ENCODE measurements at regions not wholly inside any gene's neighbourhood (a gene's known extent, or its start where the extent isn't known, plus 50 kb on each side); places are given as distances from the start of the nearest gene placed in this dataset.

DNA sequence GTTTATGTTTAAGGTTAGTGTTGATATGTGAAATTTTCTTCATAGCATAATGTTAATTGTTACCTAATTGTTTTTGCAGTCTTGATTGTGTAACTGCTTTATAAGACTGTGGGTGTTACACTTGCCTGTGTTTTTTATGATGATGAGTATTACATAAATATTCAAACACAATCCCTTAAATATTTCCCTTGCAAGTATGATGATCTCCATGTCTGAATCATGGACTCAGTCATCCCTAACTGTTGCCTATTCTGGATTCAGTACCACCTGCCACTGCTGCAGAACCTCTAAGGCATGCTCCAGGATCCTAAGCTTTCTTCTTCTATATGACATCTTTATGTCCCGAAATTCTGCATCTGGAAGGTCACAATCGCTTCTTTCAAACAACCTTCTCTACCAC, 246.3 kb upstream of the CLEC14A start:
- Histone ChIP-seq H3F3A (ENCODE audit: low read depth) (peaks cover 4% of the 10 kb centered on the region), H3K27ac (no peak overlapping the region), H2AFZ (replicated peaks) (no peak overlapping the region), H3K36me3 (no peaks in the 10 kb centered on the region), H3K9ac (no peak overlapping the region), H3K4me2 (no peak overlapping the region), H3K79me2 (ENCODE audit: low read depth) (no peaks in the 10 kb centered on the region), H3K9me3 (ENCODE audit: low read depth) (no peaks in the 10 kb centered on the region), H3K27me3 (no peaks in the 10 kb centered on the region), H4K20me1 (ENCODE audit: low read depth) (no peaks in the 10 kb centered on the region), H3K4me1 (peaks cover 16% of the 10 kb centered on the region), H3K4me3 (no peak overlapping the region)
- Mint-ChIP-seq H3K27ac (no peak overlapping the region), H3K9me3 (no peaks in the 10 kb centered on the region), H3K36me3 (no peaks in the 10 kb centered on the region), H3K4me3 (no peak overlapping the region), H3K4me1 (peaks cover 11% of the 10 kb centered on the region), H3K27me3 (ENCODE audit: insufficient read depth, low read depth) (no peaks in the 10 kb centered on the region)
- TF ChIP-seq, protein P1, sequence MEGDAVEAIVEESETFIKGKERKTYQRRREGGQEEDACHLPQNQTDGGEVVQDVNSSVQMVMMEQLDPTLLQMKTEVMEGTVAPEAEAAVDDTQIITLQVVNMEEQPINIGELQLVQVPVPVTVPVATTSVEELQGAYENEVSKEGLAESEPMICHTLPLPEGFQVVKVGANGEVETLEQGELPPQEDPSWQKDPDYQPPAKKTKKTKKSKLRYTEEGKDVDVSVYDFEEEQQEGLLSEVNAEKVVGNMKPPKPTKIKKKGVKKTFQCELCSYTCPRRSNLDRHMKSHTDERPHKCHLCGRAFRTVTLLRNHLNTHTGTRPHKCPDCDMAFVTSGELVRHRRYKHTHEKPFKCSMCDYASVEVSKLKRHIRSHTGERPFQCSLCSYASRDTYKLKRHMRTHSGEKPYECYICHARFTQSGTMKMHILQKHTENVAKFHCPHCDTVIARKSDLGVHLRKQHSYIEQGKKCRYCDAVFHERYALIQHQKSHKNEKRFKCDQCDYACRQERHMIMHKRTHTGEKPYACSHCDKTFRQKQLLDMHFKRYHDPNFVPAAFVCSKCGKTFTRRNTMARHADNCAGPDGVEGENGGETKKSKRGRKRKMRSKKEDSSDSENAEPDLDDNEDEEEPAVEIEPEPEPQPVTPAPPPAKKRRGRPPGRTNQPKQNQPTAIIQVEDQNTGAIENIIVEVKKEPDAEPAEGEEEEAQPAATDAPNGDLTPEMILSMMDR (IDR thresholded peaks at IDR 0.05): no peak
- TF ChIP-seq EZH2 (IDR thresholded peaks at IDR 0.05) (no peak), EZH2phosphoT487 (IDR thresholded peaks at IDR 0.05) (no peak)
- no peak for DNase-seq (ENCODE audit: low spot score)

DNA sequence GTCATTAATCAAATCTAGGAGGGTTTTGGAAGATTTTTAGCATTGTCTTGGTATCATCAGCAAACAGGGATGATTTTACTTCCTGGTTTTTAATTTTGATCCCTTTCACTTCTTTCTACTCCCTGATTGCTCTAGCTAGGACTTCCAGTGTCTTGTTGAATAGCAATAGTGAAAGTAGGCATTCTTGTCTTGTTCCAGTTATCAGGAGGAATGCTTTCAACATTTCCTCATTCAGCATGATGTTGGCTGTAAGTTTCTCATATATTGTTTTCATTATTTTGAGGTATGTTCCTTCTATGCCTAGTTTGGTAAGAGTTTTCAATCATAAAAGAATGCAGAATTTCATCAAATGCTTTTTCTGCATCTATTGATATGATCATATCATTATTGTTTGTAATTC, 244.2 kb upstream of the CLEC14A start:
- no peaks in the 10 kb centered on the region for H3K4me1 Mint-ChIP-seq
- Histone ChIP-seq H3K79me2 (ENCODE audit: low read depth) (no peaks in the 10 kb centered on the region), H3K36me3 (no peaks in the 10 kb centered on the region), H3K4me2 (no peak overlapping the region), H3K27ac (no peak overlapping the region), H3K9me3 (ENCODE audit: low read depth) (no peaks in the 10 kb centered on the region), H3K27me3 (no peaks in the 10 kb centered on the region), H3K9ac (no peak overlapping the region), H3K4me1 (no peaks in the 10 kb centered on the region), H4K20me1 (ENCODE audit: low read depth) (no peaks in the 10 kb centered on the region), H2AFZ (replicated peaks) (no peak overlapping the region), H3K4me3 (no peak overlapping the region), H3F3A (ENCODE audit: low read depth) (no peaks in the 10 kb centered on the region)
- H3K36me3 Mint-ChIP-seq: no peaks in the 10 kb centered on the region
- TF ChIP-seq, protein P1 (IDR thresholded peaks at IDR 0.05): no peak
- TF ChIP-seq EZH2 (IDR thresholded peaks at IDR 0.05): no peak
- TF ChIP-seq EZH2phosphoT487 (IDR thresholded peaks at IDR 0.05): no peak
- no peak overlapping the region for H3K4me3 Mint-ChIP-seq
- DNase-seq (ENCODE audit: low spot score): no peak
- H3K27ac Mint-ChIP-seq: no peak overlapping the region
- H3K27me3 Mint-ChIP-seq (ENCODE audit: insufficient read depth, low read depth): no peaks in the 10 kb centered on the region
- no peaks in the 10 kb centered on the region for H3K9me3 Mint-ChIP-seq

DNA sequence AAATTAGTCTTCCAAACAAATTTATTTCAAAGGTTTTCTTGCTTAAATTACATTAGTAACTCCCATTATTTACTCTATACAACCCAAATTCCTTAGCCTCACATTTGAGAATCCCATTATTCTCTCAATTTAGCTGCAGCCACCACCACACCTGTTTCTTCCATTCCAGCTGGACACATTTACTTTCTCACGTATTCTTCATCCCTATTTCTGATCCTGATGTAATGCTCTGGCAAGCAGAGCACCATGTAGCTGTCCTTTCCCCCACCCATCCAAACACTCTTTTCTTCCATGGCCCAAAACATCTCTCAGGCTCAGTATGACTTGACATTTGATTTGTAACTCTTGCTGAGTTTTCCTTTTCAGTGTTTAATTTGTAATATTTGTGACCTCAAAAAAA, 240.2 kb upstream of the CLEC14A start:
- Histone ChIP-seq H3K27me3 (no peaks in the 10 kb centered on the region), H3K36me3 (no peaks in the 10 kb centered on the region), H3K4me3 (no peak overlapping the region), H3K4me2 (no peak overlapping the region), H3K4me1 (no peaks in the 10 kb centered on the region), H3K27ac (no peak overlapping the region), H3K79me2 (ENCODE audit: low read depth) (no peaks in the 10 kb centered on the region), H3K9me3 (ENCODE audit: low read depth) (no peaks in the 10 kb centered on the region), H3K9ac (no peak overlapping the region), H2AFZ (replicated peaks) (no peak overlapping the region), H4K20me1 (ENCODE audit: low read depth) (no peaks in the 10 kb centered on the region), H3F3A (ENCODE audit: low read depth) (no peaks in the 10 kb centered on the region)
- TF ChIP-seq, protein P1 (IDR thresholded peaks at IDR 0.05): no peak
- no peak for TF ChIP-seq EZH2 (IDR thresholded peaks at IDR 0.05)
- no peak for TF ChIP-seq EZH2phosphoT487 (IDR thresholded peaks at IDR 0.05)
- no peaks in the 10 kb centered on the region for H3K9me3 Mint-ChIP-seq
- DNase-seq (ENCODE audit: low spot score): no peak
- H3K27ac Mint-ChIP-seq: no peak overlapping the region
- H3K4me3 Mint-ChIP-seq: no peak overlapping the region
- no peaks in the 10 kb centered on the region for H3K4me1 Mint-ChIP-seq
- H3K36me3 Mint-ChIP-seq: no peaks in the 10 kb centered on the region
- H3K27me3 Mint-ChIP-seq (ENCODE audit: insufficient read depth, low read depth): no peaks in the 10 kb centered on the region

DNA sequence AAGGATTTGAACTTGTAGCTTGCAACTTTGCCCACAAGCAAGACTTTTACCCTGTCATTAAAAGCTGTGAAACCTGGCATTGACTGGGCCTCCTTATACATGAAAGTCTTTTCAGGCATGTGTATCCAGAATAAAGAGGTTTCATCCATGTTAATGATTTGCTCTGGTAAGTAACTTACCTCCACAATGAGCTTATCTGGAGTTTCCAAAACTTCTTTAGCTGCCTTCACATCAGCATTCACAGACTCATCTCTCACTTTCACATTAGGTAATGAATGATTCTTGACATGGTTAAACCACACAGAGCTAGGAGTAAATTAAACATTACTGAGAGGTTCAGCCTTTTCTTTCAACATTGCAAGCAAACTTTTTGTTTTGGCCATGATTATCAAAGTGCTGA, 234.4 kb upstream of the CLEC14A start:
- H3K79me2 ChIP-seq (ENCODE audit: low read depth): no peaks in the 10 kb centered on the region
- H3K36me3 Mint-ChIP-seq: no peaks in the 10 kb centered on the region
- no peaks in the 10 kb centered on the region for H3K27me3 Mint-ChIP-seq (ENCODE audit: insufficient read depth, low read depth)
- H3K4me1 ChIP-seq: no peaks in the 10 kb centered on the region
- H4K20me1 ChIP-seq (ENCODE audit: low read depth): no peaks in the 10 kb centered on the region
- no peak overlapping the region for H3K4me3 Mint-ChIP-seq
- H3K9ac ChIP-seq: no peak overlapping the region
- no peak overlapping the region for H3K27ac Mint-ChIP-seq
- H3K27me3 ChIP-seq: no peaks in the 10 kb centered on the region
- H3K9me3 ChIP-seq (ENCODE audit: low read depth): no peaks in the 10 kb centered on the region
- no peaks in the 10 kb centered on the region for H3K9me3 Mint-ChIP-seq
- no peak overlapping the region for H3K27ac ChIP-seq
- H3K4me3 ChIP-seq: no peak overlapping the region
- no peak overlapping the region for H3K4me2 ChIP-seq
- H3K36me3 ChIP-seq: no peaks in the 10 kb centered on the region
- no peak for DNase-seq (ENCODE audit: low spot score)
- no peak for TF ChIP-seq EZH2phosphoT487 (IDR thresholded peaks at IDR 0.05)
- TF ChIP-seq, protein P1 (IDR thresholded peaks at IDR 0.05): no peak
- TF ChIP-seq EZH2 (IDR thresholded peaks at IDR 0.05): no peak
- H2AFZ ChIP-seq (replicated peaks): no peak overlapping the region
- no peaks in the 10 kb centered on the region for H3K4me1 Mint-ChIP-seq
- H3F3A ChIP-seq (ENCODE audit: low read depth): no peaks in the 10 kb centered on the region

All from neural progenitor cell (in vitro differentiated cells).